Activated T-helper 17 cell treated with anti-CD3 and anti-CD28 coated beads, Interleukin-2, amount 50 U/mL, for 72 hours (primary cell): ENCODE measurements at regions not wholly inside any gene's neighbourhood (a gene's known extent, or its start where the extent isn't known, plus 50 kb on each side); places are given as distances from the start of the nearest gene placed in this dataset.
"Not testable (repeated sequence)": the region's sequence is repeated elsewhere in the genome, so short reads cannot be mapped to it uniquely, and the experiment has no call there.

Experiments
- ATAC-seq: fragments of 150-1000 bp; cut with Tn5 transposase; replicated peaks from 2 replicates; pipeline ENCODE4 v1.10.0; 2021; ENCODE audit warnings: mild to moderate bottlenecking, moderate library complexity
- H3K27ac Mint-ChIP-seq: one replicate; pipeline ENCODE4 v1.8.0; 2022; ENCODE audit warnings: mixed read lengths
- H3K27me3 Mint-ChIP-seq: one replicate; pipeline ENCODE4 v1.8.0; 2022; ENCODE audit warnings: mixed read lengths
- H3K36me3 Mint-ChIP-seq: one replicate; pipeline ENCODE4 v1.8.0; 2022; ENCODE audit warnings: low read depth, mild to moderate bottlenecking, mixed read lengths
- H3K4me1 Mint-ChIP-seq: one replicate; pipeline ENCODE4 v1.8.0; 2022; ENCODE audit warnings: mixed read lengths
- H3K4me3 Mint-ChIP-seq: one replicate; pipeline ENCODE4 v1.8.0; 2022; ENCODE audit warnings: mild to moderate bottlenecking, mixed read lengths
- H3K9me3 Mint-ChIP-seq: one replicate; pipeline ENCODE4 v1.8.0; 2022; ENCODE audit warnings: mixed read lengths

DNA sequence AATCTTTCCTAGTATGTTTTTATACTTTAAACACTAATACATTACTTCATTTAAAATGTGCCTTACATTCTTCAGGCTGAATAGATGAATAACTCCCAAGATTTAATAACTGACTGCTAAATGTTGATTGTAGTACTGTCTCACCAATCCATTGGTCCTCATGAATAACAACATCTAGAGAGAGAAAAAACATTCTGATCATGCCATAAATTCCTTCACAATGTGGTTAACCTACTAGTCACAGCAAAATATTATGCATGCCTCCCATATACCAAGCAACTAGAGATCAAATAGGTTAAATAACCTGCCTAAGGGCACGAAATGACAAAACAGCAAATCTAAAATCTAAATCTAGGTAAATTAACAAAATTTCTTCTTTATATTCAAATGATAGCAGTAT, 66.2 kb downstream of the SYT15 start:
- not testable (repeated sequence) for H3K4me1 Mint-ChIP-seq, ATAC-seq, H3K4me3 Mint-ChIP-seq, H3K9me3 Mint-ChIP-seq, H3K36me3 Mint-ChIP-seq, H3K27me3 Mint-ChIP-seq, H3K27ac Mint-ChIP-seq

DNA sequence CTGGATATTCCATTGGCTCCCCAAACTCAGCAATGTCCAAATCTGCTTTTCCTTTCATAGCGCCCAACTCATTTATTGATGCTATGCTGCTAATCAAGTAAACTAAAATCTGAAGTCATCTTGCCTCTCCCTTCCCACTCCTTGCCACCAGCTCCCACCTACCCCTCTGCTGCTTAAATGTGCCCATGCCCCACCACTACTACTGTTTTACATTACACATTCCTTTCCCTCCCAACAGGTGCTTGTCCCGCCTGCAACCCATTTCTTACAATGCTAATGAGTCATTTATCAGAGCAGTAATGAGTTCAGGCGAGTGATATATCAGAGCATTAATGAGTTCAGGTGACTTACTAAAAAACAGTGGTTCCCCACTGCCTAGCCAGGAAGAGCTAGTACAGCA, 67.2 kb downstream of the SYT15 start:
- H3K27ac Mint-ChIP-seq, ATAC-seq, H3K4me1 Mint-ChIP-seq, H3K36me3 Mint-ChIP-seq, H3K4me3 Mint-ChIP-seq, H3K27me3 Mint-ChIP-seq, H3K9me3 Mint-ChIP-seq: not testable (repeated sequence)

DNA sequence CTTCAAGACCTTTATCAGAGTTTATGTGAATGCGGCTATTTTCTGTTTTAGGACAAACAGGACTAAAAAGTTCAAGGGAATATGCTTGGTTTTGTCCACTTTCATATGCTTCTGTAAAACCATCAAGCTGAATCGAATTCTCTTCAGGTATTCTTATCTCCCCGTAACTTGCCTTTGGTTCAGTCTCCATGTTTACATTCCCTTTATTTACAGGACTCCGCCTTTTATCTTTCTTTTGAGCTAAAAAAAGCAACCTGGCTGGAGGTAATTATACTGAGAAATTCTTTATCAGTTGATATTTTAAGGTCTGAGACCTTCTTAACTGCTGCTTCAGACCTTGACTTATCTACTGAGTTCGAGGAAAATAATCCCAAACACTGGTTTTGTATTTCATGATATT, 72.0 kb downstream of the SYT15 start:
- not testable (repeated sequence) for H3K4me1 Mint-ChIP-seq, H3K4me3 Mint-ChIP-seq, H3K36me3 Mint-ChIP-seq, ATAC-seq, H3K27ac Mint-ChIP-seq, H3K9me3 Mint-ChIP-seq, H3K27me3 Mint-ChIP-seq

DNA sequence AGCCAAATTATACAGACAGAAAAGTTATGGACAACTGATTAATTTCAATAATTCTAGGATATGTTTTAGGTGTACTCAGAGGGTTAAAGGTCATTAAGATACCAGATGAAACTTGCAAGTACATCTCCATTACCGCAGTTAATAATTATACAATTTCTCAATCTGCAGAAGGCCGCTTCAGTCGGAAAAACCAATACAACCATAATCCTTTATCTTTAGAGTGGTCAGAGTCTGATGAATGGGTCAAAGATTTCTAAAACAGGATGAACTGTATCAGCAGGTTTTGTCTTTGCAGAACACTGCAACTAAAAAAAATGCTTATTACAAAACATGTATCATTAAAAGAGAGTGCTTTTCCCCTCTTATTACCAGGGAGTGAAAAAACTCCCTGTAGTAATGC, 78.5 kb downstream of the SYT15 start:
- H3K9me3 Mint-ChIP-seq, H3K4me3 Mint-ChIP-seq, H3K4me1 Mint-ChIP-seq, ATAC-seq, H3K27me3 Mint-ChIP-seq, H3K36me3 Mint-ChIP-seq, H3K27ac Mint-ChIP-seq: not testable (repeated sequence)

DNA sequence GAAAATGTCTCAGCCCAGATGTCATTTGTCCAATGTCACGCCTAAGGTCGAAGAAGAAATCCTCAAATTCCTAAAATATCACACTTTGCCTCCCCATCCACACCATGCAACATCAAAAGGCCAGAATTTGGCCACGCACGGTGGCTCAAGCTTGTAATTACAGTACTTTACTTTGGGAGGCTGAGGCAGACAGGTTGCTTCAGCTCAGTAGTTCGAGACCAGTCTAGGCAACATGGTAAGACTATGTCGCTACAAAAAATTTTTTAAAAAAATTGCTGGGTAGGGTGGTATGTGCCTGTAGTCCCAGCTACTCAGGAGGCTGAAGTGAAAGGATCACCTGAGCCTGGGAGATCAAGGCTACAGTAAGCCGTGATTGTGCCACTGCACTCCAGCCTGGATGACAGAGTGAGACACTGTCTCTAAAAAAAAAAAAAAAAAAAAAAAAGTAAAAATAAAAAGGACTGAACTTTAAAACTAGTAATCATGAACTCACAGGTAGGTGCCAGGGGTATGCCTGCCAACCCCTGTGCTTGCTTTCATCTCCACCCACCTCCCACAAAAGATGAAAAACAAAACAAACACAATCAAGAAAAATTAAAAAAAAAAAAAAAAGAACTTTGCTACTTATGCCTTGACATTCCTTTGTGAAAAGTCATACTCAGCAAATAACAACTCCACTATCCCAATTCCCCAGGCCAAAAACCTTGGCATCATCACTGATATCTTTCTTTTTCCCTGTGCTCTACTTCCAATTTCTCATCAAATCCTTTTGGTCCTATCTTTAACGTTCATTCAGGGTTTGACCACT, 81.3 kb downstream of the SYT15 start:
- not testable (repeated sequence) for ATAC-seq, H3K4me3 Mint-ChIP-seq, H3K9me3 Mint-ChIP-seq, H3K36me3 Mint-ChIP-seq, H3K27ac Mint-ChIP-seq, H3K27me3 Mint-ChIP-seq, H3K4me1 Mint-ChIP-seq

DNA sequence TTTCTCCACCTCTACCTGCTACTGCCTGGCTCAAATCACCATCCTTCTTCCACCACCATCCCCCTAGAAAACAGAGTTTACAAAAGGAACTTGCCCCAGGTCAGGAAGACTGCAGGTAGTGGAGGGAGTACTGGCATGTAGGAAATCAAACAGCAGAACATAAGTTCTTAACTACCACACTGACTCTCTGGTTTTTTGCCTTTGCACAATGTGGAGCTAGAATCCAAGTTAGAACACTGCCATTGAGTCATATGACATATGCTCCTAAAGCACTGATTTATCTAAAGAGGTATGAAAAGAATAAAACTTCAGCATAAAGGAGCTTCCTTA, 81.9 kb downstream of the SYT15 start:
- not testable (repeated sequence) for H3K36me3 Mint-ChIP-seq, H3K27ac Mint-ChIP-seq, ATAC-seq, H3K27me3 Mint-ChIP-seq, H3K9me3 Mint-ChIP-seq, H3K4me3 Mint-ChIP-seq, H3K4me1 Mint-ChIP-seq

DNA sequence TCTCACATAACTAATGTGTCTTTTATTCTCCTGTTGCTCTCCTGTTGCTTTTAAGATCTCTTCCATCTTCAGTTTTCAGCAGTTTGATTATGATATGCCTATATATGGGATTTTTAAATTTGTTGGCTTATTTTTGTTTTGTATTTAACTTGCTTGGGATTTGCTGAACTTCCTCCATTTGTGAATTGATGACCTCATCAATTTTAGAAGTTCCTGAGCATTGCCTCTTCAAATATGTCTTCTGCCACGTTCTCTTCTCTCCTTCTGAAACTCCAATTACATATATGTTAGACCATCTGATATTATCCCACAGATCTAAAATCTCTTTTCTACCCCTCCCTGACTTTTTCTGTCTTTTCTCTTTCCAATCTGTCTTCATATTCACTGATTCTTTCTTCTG, 86.6 kb downstream of the SYT15 start:
- ATAC-seq, H3K36me3 Mint-ChIP-seq, H3K27me3 Mint-ChIP-seq, H3K27ac Mint-ChIP-seq, H3K4me1 Mint-ChIP-seq, H3K4me3 Mint-ChIP-seq, H3K9me3 Mint-ChIP-seq: not testable (repeated sequence)

DNA sequence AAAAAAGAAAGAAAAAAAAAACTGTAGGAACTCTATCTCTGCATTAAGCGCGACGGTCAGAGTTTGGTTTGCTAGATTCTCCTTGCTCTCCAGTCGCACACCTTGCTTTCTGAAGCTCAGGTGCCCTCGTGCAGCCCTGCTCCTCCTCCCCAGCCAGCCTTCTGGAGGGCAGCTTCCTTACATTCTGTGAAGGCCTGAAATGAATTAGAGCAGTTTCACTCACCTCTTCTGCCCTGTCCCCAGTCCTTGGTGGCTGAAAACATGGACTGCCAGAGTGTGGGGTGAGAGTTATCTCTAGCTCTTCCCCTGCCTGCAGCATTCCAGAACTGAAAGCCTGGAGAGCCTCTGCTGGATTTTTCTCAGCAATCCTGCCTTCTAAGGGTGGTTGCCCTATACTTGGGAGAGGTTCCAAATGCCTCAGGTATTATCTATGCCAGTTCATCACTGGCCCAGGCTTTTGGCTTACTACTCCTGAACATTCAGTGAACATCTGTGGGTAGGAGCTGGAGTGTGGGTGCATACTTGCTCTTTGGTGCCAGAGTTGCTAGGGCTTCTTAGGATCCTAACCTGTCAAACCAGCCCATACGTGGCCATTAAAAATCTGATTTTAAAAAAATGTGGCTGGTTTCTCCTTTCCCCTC, 89.5 kb downstream of the SYT15 start:
- not testable (repeated sequence) for H3K36me3 Mint-ChIP-seq, H3K27me3 Mint-ChIP-seq

DNA sequence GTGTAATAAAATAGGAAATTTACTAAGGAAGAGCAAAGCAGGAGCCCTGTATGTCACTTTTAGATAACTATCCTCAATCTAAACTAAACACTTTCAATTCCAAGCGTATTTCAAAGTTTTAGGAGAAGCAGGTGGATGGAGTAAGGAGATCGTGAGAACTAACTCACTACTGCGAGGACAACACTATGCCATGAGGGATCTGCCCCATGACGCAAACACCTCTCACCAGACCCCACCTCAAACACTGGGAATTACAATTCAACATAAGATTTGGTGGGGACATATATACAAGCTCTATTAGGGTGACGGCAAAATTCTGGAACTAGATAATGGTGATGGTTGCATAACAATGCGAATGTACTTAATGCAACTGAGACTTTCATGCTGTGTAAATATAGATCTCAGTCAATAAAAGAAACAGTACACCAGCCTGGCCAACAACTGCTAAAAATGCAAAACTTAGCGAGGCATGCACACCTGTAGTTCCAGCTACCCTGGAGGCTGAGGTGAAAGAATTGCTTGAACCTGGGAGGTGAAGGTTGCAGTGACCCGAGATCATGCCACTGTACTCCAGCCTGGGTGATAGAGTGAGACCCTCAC, 99.0 kb downstream of the SYT15 start:
- H3K9me3 Mint-ChIP-seq, H3K27me3 Mint-ChIP-seq, H3K4me3 Mint-ChIP-seq, ATAC-seq, H3K4me1 Mint-ChIP-seq, H3K27ac Mint-ChIP-seq, H3K36me3 Mint-ChIP-seq: not testable (repeated sequence)

More for the DNA sequence above, 89.5 kb downstream of the SYT15 start:
- H3K4me3 Mint-ChIP-seq, H3K4me1 Mint-ChIP-seq, H3K9me3 Mint-ChIP-seq, ATAC-seq, H3K27ac Mint-ChIP-seq: not testable (repeated sequence)

DNA sequence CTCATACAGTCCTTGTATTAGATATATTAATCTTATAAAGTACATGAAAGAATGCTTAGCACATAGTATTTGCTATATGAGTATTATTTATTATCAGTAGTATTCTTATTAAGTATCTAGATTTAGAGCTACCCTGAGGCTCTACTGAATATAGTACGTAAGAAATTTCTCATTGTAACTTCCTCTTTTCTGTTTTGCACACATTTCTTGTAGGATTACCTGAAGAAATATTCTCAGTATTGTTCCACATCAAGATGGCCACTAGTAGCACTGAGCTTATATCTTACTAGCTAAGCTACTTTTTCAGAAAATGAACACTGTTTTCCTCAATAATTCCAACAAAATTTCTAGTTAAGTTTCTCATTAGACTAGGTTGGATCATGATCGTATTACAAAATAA, 112.5 kb downstream of the SYT15 start:
- not testable (repeated sequence) for H3K4me3 Mint-ChIP-seq, H3K27ac Mint-ChIP-seq, H3K36me3 Mint-ChIP-seq, H3K27me3 Mint-ChIP-seq, H3K4me1 Mint-ChIP-seq, H3K9me3 Mint-ChIP-seq, ATAC-seq

DNA sequence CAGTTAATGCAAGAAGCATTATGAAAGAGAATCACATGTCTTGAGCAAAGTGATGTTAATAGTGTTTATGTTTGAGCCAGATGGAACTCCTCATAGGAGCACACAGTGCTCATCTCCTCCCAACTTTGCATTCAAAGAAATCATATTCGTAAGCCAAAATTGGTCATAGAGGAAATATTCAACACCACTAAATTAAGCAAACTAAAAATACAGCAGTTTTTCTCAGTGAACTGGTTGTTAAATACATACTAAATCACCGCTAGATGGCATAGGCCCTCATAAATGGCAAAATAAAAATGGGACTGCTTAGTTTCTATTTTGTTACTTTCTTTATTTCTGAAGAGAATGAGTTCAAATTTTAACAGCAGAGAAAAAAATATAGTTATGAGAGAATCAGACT, 114.3 kb downstream of the SYT15 start:
- H3K36me3 Mint-ChIP-seq, H3K9me3 Mint-ChIP-seq, H3K4me3 Mint-ChIP-seq, H3K27ac Mint-ChIP-seq, ATAC-seq, H3K4me1 Mint-ChIP-seq, H3K27me3 Mint-ChIP-seq: not testable (repeated sequence)

DNA sequence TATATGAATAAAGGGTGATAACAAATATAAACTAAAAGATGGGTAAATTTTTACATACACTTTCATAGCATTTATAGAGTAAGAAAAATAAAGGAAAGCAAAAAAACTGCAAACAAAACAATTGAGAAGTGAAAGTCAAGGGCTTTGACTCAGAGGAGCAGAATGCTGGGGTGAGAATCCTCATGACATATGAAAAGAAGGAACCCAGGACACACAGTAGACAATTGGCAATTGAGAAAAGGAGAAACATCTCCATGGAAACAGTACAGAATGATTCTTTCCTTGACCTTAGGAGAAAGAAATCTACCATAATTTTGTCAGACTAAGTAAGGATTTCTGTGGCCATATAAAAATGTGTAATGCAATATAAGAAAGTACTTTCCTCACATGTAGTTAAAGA, 138.3 kb downstream of the SYT15 start:
- not testable (repeated sequence) for H3K36me3 Mint-ChIP-seq, H3K27ac Mint-ChIP-seq, ATAC-seq, H3K9me3 Mint-ChIP-seq, H3K4me1 Mint-ChIP-seq, H3K27me3 Mint-ChIP-seq, H3K4me3 Mint-ChIP-seq

DNA sequence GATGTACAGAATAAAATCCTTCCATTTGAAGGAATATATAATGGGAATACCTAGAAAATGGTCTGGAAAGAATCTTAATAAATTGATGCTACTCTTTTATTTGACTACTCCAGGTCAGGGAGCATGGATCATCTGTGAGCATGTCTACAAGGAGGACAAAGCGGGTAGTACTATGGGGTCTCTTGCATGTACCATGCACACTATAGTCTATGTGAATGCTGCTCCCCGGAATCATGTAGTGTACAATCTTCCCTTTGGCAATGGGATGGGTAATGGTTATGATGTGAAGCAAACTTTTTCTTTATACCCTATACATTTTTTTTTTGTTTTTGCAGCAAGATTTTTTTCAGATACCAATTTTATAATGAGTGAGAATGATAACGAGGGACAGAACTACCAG, 139.1 kb downstream of the SYT15 start:
- H3K36me3 Mint-ChIP-seq, result not testable (repeated sequence)

DNA sequence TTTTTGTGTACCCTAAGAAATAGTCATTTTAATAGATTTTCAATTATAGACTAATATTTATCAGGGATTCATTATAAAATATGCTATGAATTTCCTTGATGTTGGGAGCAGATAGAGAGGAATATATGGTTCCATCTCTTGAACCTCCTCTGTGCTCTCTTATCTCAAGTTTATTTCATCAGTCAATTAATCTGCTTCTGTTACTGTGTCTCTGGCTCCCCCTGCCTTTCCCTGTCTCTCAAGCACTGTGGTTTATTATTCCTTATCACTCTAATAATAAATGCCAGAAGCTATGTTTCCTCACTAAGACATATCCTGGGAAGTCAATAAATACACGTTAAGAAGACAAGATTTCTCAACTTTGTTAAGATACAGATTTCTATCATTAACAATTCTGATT, 141.5 kb downstream of the SYT15 start:
- H3K27ac Mint-ChIP-seq, H3K4me1 Mint-ChIP-seq: not testable (repeated sequence)
- H3K27me3 Mint-ChIP-seq, result peaks cover 15% of the 10 kb centered on the region

More for the DNA sequence above, 139.1 kb downstream of the SYT15 start:
- not testable (repeated sequence) for H3K4me1 Mint-ChIP-seq, H3K27ac Mint-ChIP-seq, ATAC-seq, H3K27me3 Mint-ChIP-seq, H3K4me3 Mint-ChIP-seq, H3K9me3 Mint-ChIP-seq

DNA sequence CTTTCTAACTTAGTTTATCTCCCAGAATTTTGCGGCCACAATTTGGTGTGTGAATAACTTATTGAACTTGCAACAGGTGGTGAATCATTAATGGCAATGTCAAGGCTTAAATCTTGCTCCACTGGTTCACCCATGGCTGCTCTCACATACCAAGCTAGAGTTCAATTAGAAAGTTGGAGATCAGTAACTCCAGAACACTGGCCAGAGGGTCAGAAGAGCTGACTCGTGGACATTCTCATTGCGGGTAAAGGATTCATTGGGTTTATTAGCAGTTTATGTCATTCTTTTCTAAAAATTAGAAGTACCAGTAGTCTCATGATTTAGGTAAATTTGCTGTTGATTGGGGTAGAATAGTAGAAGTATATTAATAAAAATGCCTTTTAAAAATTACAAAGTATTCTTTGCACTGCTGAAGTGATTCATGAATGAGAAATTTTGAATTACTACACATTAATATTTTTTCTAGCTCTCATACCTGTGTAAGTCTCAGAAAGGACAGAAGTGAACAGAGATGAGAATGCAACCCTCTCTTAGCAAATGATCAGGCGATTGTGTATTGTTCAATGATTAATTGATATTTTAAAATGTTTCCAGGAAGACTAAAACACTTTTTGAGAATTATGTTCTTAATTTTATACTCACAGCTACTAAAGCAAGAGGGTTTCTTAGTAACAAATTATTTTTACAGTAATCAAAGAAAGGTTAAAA, 142.0 kb downstream of the SYT15 start:
- ATAC-seq, H3K36me3 Mint-ChIP-seq, H3K4me3 Mint-ChIP-seq, H3K9me3 Mint-ChIP-seq, H3K4me1 Mint-ChIP-seq, H3K27ac Mint-ChIP-seq: not testable (repeated sequence)
- H3K27me3 Mint-ChIP-seq, result peaks cover 16% of the 10 kb centered on the region

More for the DNA sequence above, 141.5 kb downstream of the SYT15 start:
- H3K36me3 Mint-ChIP-seq, H3K9me3 Mint-ChIP-seq, ATAC-seq, H3K4me3 Mint-ChIP-seq: not testable (repeated sequence)
